ENCODE measurements at regions not wholly inside any gene's neighbourhood (a gene's known extent, or its start where the extent isn't known, plus 50 kb on each side); places are given as distances from the start of the nearest gene placed in this dataset.

- Histone ChIP-seq H4K20me1 (ENCODE audit: insufficient read depth, low read length) (no peaks in the 10 kb centered on the region), H2AFZ (ENCODE audit: low read depth, low read length) (no peak overlapping the region), H3K4me3 (ENCODE audit: insufficient read depth, low read depth, low read length) (no peak overlapping the region), H3K9ac (ENCODE audit: low read length) (no peak overlapping the region), H3K79me2 (ENCODE audit: insufficient read depth, low read length) (no peaks in the 10 kb centered on the region), H3K36me3 (ENCODE audit: insufficient read depth, low read length) (no peaks in the 10 kb centered on the region), H3K9me3 (ENCODE audit: insufficient read depth, low read depth, low read length) (no peaks in the 10 kb centered on the region), H3K27me3 (ENCODE audit: insufficient read depth, low read length) (no peaks in the 10 kb centered on the region), H3K4me2 (ENCODE audit: low read length) (no peak overlapping the region), H3K27ac (ENCODE audit: low read depth, low read length) (no peak overlapping the region), H3K4me1 (ENCODE audit: insufficient read depth, low read length) (peaks cover 14% of the 10 kb centered on the region)
- no peak for TF ChIP-seq EZH2 (IDR thresholded peaks at IDR 0.05; ENCODE audit: insufficient read depth, low read length)
- TF ChIP-seq, protein P1, sequence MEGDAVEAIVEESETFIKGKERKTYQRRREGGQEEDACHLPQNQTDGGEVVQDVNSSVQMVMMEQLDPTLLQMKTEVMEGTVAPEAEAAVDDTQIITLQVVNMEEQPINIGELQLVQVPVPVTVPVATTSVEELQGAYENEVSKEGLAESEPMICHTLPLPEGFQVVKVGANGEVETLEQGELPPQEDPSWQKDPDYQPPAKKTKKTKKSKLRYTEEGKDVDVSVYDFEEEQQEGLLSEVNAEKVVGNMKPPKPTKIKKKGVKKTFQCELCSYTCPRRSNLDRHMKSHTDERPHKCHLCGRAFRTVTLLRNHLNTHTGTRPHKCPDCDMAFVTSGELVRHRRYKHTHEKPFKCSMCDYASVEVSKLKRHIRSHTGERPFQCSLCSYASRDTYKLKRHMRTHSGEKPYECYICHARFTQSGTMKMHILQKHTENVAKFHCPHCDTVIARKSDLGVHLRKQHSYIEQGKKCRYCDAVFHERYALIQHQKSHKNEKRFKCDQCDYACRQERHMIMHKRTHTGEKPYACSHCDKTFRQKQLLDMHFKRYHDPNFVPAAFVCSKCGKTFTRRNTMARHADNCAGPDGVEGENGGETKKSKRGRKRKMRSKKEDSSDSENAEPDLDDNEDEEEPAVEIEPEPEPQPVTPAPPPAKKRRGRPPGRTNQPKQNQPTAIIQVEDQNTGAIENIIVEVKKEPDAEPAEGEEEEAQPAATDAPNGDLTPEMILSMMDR (IDR thresholded peaks at IDR 0.05; ENCODE audit: insufficient read depth, low read depth, low read length), result no peak
- Mint-ChIP-seq H3K27ac (ENCODE audit: unreplicated experiment) (no peak overlapping the region), H3K27me3 (ENCODE audit: low read depth, unreplicated experiment) (no peaks in the 10 kb centered on the region), H3K4me3 (ENCODE audit: unreplicated experiment) (no peak overlapping the region), H3K4me1 (ENCODE audit: low read depth, unreplicated experiment) (peaks cover 17% of the 10 kb centered on the region), H3K36me3 (ENCODE audit: low read depth, unreplicated experiment) (no peaks in the 10 kb centered on the region), H3K9me3 (ENCODE audit: unreplicated experiment) (no peaks in the 10 kb centered on the region)
- FAIRE-seq (no peak), DNase-seq (ENCODE audit: low read depth) (no peak)
Observed at GRCh38 chr13:30017880-30018279, 167.5 kb upstream of the UBL3 start.

DNA sequence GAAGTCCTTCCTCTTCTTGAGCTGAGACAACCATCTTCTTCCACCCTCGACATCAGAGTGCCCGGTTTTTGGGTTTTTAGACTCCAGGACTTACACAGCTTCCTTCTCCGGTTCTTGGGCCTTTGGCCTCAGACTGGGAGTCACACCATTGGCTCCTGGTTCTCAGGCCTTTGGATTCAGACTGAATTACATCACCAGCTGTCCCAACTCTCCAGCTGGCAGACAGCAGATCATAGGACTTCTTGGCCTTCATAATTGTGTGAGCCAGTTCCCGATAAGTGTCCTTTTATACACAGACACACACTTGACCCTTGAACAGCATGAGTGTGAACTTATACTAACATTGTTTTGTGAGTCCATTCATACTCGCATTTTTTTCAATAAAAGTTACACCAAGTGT, 166.0 kb upstream of the UBL3 start:
- Histone ChIP-seq H3K9me3 (ENCODE audit: insufficient read depth, low read depth, low read length) (peaks cover 3% of the 10 kb centered on the region), H3K4me2 (ENCODE audit: low read length) (no peak overlapping the region), H3K4me1 (ENCODE audit: insufficient read depth, low read length) (peaks cover 10% of the 10 kb centered on the region), H2AFZ (ENCODE audit: low read depth, low read length) (no peak overlapping the region), H3K9ac (ENCODE audit: low read length) (no peak overlapping the region), H3K4me3 (ENCODE audit: insufficient read depth, low read depth, low read length) (no peak overlapping the region), H3K36me3 (ENCODE audit: insufficient read depth, low read length) (no peaks in the 10 kb centered on the region), H3K79me2 (ENCODE audit: insufficient read depth, low read length) (no peaks in the 10 kb centered on the region), H3K27ac (ENCODE audit: low read depth, low read length) (no peak overlapping the region), H3K27me3 (ENCODE audit: insufficient read depth, low read length) (no peaks in the 10 kb centered on the region), H4K20me1 (ENCODE audit: insufficient read depth, low read length) (no peaks in the 10 kb centered on the region)
- TF ChIP-seq, protein P1 (IDR thresholded peaks at IDR 0.05; ENCODE audit: insufficient read depth, low read depth, low read length), result no peak
- no peak for TF ChIP-seq EZH2 (IDR thresholded peaks at IDR 0.05; ENCODE audit: insufficient read depth, low read length)
- no peaks in the 10 kb centered on the region for H3K9me3 Mint-ChIP-seq (ENCODE audit: unreplicated experiment)
- no peak overlapping the region for H3K4me3 Mint-ChIP-seq (ENCODE audit: unreplicated experiment)
- DNase-seq (ENCODE audit: low read depth) (no peak), FAIRE-seq (no peak)
- peaks cover 17% of the 10 kb centered on the region for H3K4me1 Mint-ChIP-seq (ENCODE audit: low read depth, unreplicated experiment)
- peak overlapping the region; percentile 84 for H3K27ac Mint-ChIP-seq (ENCODE audit: unreplicated experiment)
- H3K36me3 Mint-ChIP-seq (ENCODE audit: low read depth, unreplicated experiment), result no peaks in the 10 kb centered on the region
- H3K27me3 Mint-ChIP-seq (ENCODE audit: low read depth, unreplicated experiment), result peaks cover under 1% of the 10 kb centered on the region

- H3K9me3 Mint-ChIP-seq (ENCODE audit: unreplicated experiment), result peaks cover 1% of the 10 kb centered on the region
- H2AFZ ChIP-seq (ENCODE audit: low read depth, low read length), result no peak overlapping the region
- DNase-seq (ENCODE audit: low read depth) (no peak), FAIRE-seq (no peak)
- no peaks in the 10 kb centered on the region for H3K4me1 ChIP-seq (ENCODE audit: insufficient read depth, low read length)
- no peak overlapping the region for H3K4me3 Mint-ChIP-seq (ENCODE audit: unreplicated experiment)
- no peak overlapping the region for H3K9ac ChIP-seq (ENCODE audit: low read length)
- TF ChIP-seq EZH2 (IDR thresholded peaks at IDR 0.05; ENCODE audit: insufficient read depth, low read length), result no peak
- peaks cover 5% of the 10 kb centered on the region for H3K27me3 Mint-ChIP-seq (ENCODE audit: low read depth, unreplicated experiment)
- H3K4me3 ChIP-seq (ENCODE audit: insufficient read depth, low read depth, low read length), result no peak overlapping the region
- no peak overlapping the region for H3K27ac Mint-ChIP-seq (ENCODE audit: unreplicated experiment)
- H3K27me3 ChIP-seq (ENCODE audit: insufficient read depth, low read length), result no peaks in the 10 kb centered on the region
- H3K9me3 ChIP-seq (ENCODE audit: insufficient read depth, low read depth, low read length), result peaks cover 3% of the 10 kb centered on the region
- H3K79me2 ChIP-seq (ENCODE audit: insufficient read depth, low read length), result no peaks in the 10 kb centered on the region
- no peak overlapping the region for H3K27ac ChIP-seq (ENCODE audit: low read depth, low read length)
- no peaks in the 10 kb centered on the region for H3K36me3 Mint-ChIP-seq (ENCODE audit: low read depth, unreplicated experiment)
- H4K20me1 ChIP-seq (ENCODE audit: insufficient read depth, low read length), result no peaks in the 10 kb centered on the region
- H3K36me3 ChIP-seq (ENCODE audit: insufficient read depth, low read length), result no peaks in the 10 kb centered on the region
- peaks cover 2% of the 10 kb centered on the region for H3K4me1 Mint-ChIP-seq (ENCODE audit: low read depth, unreplicated experiment)
- H3K4me2 ChIP-seq (ENCODE audit: low read length), result no peak overlapping the region
Observed at GRCh38 chr13:30009411-30009810, 159.0 kb upstream of the UBL3 start.

Data from astrocyte (in vitro differentiated cells and primary cell).